ENCODE measurements at regions not wholly inside any gene's neighbourhood (a gene's known extent, or its start where the extent isn't known, plus 50 kb on each side); places are given as distances from the start of the nearest gene placed in this dataset.

DNA sequence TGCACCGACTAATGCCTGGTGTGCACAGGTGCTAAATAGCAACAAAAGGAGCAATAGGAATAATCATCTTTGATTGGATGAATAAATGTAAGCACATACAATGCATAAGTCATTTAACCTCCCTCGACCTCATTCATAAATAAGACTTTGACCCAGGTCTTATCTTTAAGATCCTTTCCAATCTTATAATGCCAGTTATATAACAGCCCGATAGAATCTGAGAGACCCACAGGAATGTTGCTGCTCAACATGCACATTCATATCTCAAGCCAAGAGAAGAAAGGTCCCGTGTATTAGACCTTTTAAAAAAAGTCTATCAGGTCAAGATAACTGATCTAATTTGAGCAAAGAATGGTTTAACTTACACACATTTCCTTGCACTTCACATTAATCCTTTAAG lies 146.8 kb upstream of the SOX9 start:
- TF ChIP-seq CTCF (optimal IDR thresholded peaks at IDR 0.05 in 1 of 3, IDR thresholded peaks at IDR 0.05 in 1 of 3, conservative IDR thresholded peaks at IDR 0.05 in 1 of 3; ENCODE audit: extremely low read depth in 1 of 3, insufficient read depth in 2 of 3, low read length in 3 of 3) (no peak), EZH2 (IDR thresholded peaks at IDR 0.05; ENCODE audit: low read length) (no peak)

Measured in keratinocyte (primary cell).